Loucy (cell line): ENCODE measurements at regions not wholly inside any gene's neighbourhood (a gene's known extent, or its start where the extent isn't known, plus 50 kb on each side); places are given as distances from the start of the nearest gene placed in this dataset.

ENCODE experiments used
- CTCF ChIP-seq: fragments of 200-600 bp; sonication (generic); conservative IDR thresholded peaks from 2 replicates; pipeline ENCODE4 v1.5.1; 2014; ENCODE audit warnings: mild to moderate bottlenecking, antibody characterized with exemption, low read length
- EZH2phosphoT487 ChIP-seq: fragments of 200-600 bp; IDR thresholded peaks from 2 replicates; pipeline ENCODE4 v1.6.1; 2018; ENCODE audit warnings: antibody characterized with exemption, mild to moderate bottlenecking, moderate library complexity, borderline replicate concordance

GRCh38 chr3:25895443-25895842 lies 105.6 kb downstream of the OXSM start:
- TF ChIP-seq CTCF, result no peak
- TF ChIP-seq EZH2phosphoT487, result no peak
